NCI-H748 (cell line): ENCODE measurements at regions not wholly inside any gene's neighbourhood (a gene's known extent, or its start where the extent isn't known, plus 50 kb on each side); places are given as distances from the start of the nearest gene placed in this dataset.

Experiments
- DNase-seq: peaks from one replicate; lab custom pipeline; 2025; ENCODE audit not compliant: unreplicated experiment; lab: John Stamatoyannopoulos, UW

GRCh38 chr3:178062126-178062525 is 474.1 kb upstream of the KCNMB2 start:
- DNase-seq, result no peak

- no peak for DNase-seq
Observed at GRCh38 chr3:178063461-178063860, 472.8 kb upstream of the KCNMB2 start.

GRCh38 chr3:178067721-178068120 is 468.5 kb upstream of the KCNMB2 start:
- DNase-seq, result no peak

GRCh38 chr3:178072391-178073305 is 463.6 kb upstream of the KCNMB2 start:
- DNase-seq, result peak; percentile 65

GRCh38 chr3:178073366-178073765 is 462.9 kb upstream of the KCNMB2 start:
- DNase-seq, result no peak

- DNase-seq, result no peak
Observed at GRCh38 chr3:178075344-178075743, 460.9 kb upstream of the KCNMB2 start.

GRCh38 chr3:178078953-178079352 is 457.3 kb upstream of the KCNMB2 start:
- no peak for DNase-seq

- no peak for DNase-seq
Observed at GRCh38 chr3:178079966-178080365, 456.3 kb upstream of the KCNMB2 start.

- DNase-seq, result no peak
Observed at GRCh38 chr3:178082326-178082906, 453.8 kb upstream of the KCNMB2 start.

GRCh38 chr3:178083906-178084866 is 452.1 kb upstream of the KCNMB2 start:
- peak; percentile 63 for DNase-seq

GRCh38 chr3:178084938-178085816 is 451.1 kb upstream of the KCNMB2 start:
- peak; percentile 99 for DNase-seq

GRCh38 chr3:178085817-178086123 is 450.5 kb upstream of the KCNMB2 start:
- no peak for DNase-seq

GRCh38 chr3:178086144-178086825 is 450.0 kb upstream of the KCNMB2 start:
- DNase-seq, result peak; percentile 20

GRCh38 chr3:178087376-178087775 is 448.9 kb upstream of the KCNMB2 start:
- DNase-seq, result no peak

GRCh38 chr3:178088963-178089362 is 447.3 kb upstream of the KCNMB2 start:
- DNase-seq, result peak; percentile 31

GRCh38 chr3:178090899-178091298 is 445.3 kb upstream of the KCNMB2 start:
- DNase-seq, result no peak

- no peak for DNase-seq
Observed at GRCh38 chr3:178095522-178095921, 440.7 kb upstream of the KCNMB2 start.

- DNase-seq, result no peak
Observed at GRCh38 chr3:178096955-178097354, 439.3 kb upstream of the KCNMB2 start.

- no peak for DNase-seq
Observed at GRCh38 chr3:178097576-178097975, 438.7 kb upstream of the KCNMB2 start.

- DNase-seq, result no peak
Observed at GRCh38 chr3:178099274-178099673, 437.0 kb upstream of the KCNMB2 start.
